Hematopoietic multipotent progenitor cell treated with erythropoietin and hydrocortisone succinate and interleukin-3 and kit ligand, for 15 days (in vitro differentiated cells): ENCODE measurements at regions not wholly inside any gene's neighbourhood (a gene's known extent, or its start where the extent isn't known, plus 50 kb on each side); places are given as distances from the start of the nearest gene placed in this dataset.
"Not testable (repeated sequence)": the region's sequence is repeated elsewhere in the genome, so short reads cannot be mapped to it uniquely, and the experiment has no call there.

Experiments used
- DNase-seq: peaks from one replicate; pipeline ENCODE4 v3.0.0-alpha.2; 2015; ENCODE audit warnings: low spot score

DNA sequence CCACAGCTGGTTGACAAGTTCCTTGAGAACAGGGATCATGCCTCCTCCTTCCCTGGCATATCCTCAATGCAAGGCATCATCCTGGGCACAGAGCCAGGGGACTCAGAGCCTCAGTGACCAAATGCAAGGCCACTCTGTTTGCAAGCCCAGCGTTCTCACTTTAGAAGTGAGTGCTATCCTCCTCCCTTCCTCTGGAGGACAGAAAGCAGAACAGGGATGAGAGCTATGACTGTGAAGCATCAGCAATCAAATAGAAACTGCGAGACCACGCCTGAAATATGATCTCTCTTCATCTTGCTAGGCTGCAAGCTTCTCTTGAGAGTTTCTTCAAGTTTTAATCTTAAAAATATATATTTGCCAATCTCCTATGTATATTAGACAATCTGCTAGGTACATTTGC, 119.8 kb downstream of the LRATD1 start:
- no peak for DNase-seq

DNA sequence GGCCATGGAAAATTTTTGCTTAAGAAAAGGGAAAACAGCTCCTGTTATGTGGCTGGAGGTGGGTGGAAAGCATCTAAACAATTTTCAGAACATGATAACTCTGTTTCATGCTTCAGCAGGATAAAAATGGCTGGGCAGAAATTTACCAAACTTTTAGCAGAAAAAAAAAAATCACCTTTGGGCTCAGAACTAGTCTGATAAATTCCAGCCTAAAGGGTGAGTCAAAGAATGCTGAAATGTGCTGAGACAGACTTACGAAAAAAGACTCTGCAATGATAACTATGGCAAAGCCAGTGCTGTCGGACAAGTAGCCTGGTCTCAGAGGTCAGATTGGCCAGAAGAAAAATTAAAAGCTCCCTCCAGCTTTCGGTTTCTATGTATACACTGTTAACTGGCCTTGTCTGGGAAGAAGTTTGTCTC, 123.6 kb downstream of the LRATD1 start:
- no peak for DNase-seq

DNA sequence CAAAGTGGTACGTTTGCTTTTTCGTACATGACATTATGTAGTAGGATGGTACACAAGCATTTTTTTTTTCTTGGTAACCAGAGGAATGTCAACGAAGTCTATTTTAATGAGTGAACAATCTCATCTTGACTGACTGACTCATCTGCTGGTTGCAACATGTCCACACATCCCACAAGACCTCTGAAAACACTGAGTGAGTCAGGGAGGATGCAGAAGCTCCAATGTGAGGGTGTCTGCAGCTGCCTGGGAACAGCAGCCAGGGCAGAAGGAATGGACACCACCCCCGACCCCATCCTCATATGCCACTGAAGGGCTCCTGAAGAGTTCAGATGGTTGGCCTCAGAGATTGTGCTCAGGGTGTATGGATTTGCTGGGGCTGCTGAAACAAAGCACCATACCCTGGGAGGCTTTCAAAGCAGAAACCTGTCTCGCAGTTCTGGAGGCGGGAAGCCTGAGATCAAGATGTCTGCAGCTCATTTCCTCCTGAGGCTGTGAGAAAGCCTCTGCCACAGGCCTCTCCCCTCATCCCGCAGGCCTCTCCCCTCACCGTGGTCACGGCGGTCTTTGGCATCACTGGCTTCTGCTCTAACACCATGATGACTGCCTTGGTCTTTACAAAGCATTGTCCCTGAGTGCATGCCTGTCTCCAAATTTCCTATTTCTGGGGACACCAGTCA, 124.6 kb downstream of the LRATD1 start:
- no peak for DNase-seq

DNA sequence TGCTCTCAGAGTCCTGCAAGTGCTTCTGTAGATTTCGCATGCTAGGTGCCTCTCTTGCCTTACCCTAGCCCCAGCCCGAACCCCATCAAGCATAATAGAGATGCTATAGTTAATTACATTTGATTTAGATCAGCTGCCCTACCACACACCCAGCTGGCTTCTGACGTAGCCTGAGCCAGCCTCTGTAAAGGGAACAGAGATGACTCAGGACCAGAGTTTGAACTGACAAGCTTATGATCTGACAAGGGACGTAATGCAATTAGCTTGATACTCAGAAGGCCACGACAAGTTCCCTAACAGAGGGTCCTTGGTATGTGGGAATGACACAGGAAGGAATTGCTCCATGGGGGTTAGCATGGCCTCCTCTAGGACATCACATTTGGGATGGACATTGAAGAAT, 126.6 kb downstream of the LRATD1 start:
- DNase-seq: no peak

DNA sequence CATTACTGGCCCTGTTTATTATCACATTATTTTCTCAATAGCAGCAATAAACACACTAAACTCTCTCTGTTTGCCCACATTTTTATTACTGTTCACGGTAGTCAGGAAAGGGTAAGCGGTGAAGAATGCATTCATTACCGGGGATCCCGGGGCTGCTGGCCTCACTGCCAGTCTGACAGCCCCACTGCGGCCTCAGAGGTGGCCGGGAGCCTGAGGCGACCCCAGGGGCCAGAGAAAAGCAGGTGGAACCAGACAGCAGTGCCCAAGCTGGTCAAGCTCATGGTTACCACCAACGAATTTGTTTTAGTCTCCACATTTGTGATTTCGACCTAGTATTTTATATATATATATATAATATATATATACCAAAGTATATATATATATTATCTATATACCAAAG, 127.7 kb downstream of the LRATD1 start:
- no peak for DNase-seq

DNA sequence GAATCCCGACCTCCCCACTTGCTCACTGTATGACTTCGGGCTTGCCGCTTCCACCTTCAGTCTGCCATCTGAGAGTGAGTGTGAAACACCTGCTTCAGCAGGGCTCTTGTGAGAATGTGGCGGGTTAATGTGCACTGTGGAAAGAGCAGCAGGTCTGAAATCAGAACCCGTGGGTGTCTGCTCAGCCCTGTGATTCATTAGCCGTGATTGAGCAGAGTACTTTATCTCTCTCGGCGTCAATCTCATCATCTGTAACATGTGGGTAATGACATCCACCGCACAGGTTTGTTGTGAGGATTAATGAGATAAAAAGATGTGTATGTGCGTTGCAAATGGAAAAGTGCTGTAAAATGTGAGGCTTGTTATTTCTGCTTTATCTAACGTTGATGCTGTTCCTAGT, 128.6 kb downstream of the LRATD1 start:
- no peak for DNase-seq

DNA sequence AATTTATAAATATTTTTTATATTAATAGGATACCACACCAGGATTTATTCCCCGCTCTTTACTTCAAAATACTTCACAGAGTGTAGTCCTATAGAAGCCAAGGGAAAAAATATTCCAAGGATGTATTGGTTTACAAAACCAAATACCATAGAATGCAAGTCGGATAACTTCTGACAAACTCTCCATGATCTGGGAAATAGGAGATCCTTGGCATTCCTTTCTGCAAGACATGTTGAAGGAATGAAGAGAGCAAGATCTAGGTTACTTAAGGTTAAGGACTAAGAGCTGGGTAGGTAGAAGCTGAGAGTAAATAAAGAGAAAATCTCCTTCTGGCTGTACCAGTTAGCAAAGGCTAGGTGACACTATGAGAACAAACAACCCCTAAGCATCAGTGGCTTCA, 141.2 kb downstream of the LRATD1 start:
- no peak for DNase-seq

DNA sequence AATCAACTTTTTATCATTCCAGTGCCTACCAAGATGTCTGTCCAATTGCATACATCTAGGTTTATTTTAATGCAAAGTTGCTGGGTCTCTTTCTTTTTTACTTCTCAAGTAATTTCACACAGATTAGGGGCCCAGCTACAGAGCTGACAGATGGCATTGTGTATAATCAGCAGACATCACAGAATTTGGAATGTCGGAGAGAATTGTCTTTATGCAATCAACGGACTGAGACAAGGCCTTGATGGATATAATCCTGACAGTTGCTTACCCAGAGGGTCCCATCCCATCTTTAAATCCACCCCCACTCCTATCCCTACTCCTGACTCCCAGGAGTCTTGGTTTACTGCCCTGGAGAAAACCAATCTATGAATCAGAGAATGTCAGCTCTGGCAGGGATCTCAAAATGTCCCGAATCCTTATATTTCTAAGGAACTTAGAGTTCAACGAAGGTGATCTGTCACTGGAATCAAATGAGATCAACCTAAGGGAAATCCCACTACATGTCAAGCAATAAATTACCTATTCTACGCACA, 142.0 kb downstream of the LRATD1 start:
- no peak for DNase-seq

DNA sequence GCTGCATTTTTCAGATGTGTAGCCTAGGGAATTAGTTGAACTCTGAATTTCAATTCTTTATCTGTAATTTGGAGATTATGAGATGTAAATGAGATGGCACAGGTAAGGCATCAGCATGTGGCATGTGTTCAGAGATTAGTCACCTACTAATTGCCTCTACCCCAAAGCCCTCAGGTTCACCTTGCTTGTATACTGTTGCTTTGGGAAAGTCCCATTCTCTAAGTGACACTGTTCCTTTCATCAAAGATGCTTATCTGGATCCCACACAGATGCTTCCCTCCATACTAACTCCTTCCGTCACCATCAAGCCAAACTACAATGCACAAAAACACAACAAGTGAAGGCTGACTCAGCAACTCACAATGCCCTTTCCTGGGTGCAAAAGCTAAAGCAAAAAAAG, 143.7 kb downstream of the LRATD1 start:
- no peak for DNase-seq

DNA sequence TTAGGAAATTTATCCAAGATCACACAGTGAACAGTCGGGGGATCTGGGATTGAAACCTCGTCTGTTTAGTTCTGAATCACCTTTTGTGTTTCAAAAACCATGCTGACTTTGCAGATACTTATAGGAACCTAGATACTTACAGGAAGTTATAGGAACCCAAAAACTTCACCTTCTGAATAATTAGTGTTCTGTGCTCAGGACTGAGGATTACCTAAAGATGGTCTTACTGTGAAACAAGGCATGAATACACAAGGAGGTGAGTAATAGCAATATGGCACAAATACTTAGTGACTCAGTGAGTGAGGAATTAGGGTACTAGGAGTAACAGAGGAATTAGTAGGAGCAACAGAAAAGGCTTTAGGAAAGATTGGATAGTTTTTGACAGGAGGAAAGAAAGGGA, 145.5 kb downstream of the LRATD1 start:
- DNase-seq: no peak

DNA sequence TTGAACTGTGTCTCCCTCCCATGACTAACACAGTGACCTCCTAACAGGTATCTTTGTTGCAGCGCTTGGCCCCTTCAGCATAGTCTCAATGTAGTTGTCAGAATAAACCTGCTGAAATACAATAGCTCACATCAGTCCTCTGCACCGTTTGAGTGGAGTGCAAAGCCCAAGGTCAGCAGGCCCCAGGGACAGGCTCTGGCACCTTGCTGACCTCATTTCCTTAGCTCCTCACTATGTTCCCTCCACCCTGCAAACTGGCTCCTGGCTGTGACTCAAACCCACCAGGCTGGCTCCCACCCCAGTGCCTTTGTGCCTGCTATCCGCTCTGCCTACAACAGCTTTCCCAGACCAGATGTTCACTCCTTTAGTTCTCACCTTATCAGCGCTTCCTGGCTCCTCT, 146.7 kb downstream of the LRATD1 start:
- no peak for DNase-seq

DNA sequence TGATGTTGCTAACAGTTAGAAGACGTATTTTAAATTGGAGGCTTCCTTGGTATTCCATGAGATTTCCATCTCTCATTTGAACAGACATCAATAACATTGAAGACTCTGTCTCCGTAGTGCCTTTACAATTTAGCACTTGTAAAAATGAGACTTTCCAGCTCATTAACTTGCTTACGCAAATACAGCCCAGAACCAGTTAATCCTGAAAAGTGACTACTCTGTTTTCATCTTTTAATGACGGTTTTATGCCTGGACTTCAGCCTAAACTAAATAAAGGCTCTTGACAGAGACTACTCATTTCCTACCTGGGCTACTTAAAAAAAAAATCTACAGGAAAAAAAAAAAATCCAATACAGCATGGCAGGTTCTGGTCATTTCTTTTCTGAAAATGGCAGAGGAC, 148.6 kb downstream of the LRATD1 start:
- no peak for DNase-seq

DNA sequence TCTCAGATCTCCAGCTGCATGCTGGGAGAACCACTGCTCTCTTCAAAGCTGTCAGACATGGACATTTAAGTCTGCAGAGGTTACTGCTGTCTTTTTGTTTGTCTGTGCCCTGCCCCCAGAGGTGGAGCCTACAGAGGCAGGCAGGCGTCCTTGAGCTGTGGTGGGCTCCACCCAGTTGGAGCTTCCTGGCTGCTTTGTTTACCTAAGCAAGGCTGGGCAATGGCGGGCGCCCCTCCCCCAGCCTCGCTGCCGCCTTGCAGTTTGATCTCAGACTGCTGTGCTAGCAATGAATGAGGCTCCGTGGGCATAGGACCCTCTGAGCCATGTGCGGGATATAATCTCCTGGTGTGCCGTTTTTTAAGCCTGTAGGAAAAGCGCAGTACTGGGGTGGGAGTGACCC, 156.3 kb downstream of the LRATD1 start:
- not testable (repeated sequence) for DNase-seq

DNA sequence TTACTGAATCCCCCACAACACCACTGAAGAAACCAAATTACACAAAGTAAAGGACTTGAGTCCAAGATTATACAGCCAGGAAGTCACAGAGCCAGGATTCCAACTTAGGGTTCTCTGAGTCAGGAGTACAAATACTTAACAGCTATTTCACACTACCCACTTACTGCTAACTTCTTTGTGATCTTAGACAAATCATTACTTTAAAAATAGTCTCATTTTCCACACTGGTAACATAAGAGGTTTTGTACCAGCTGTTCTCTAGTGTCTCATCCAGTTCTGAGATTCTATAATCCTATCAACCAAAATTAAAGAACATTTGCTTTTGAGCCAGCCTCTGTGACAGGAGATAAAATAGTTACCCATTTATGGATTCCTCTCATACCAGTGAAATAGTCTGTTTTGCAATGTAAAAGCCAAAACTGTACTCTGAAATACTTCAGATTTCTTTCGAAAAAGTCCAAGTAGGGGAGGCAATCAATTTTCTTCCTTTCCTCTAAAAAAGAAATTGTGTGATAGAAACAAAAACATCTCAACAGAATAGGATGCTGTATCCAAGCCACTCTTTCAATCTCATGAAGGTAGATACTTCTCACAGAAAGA, 157.6 kb downstream of the LRATD1 start:
- no peak for DNase-seq

DNA sequence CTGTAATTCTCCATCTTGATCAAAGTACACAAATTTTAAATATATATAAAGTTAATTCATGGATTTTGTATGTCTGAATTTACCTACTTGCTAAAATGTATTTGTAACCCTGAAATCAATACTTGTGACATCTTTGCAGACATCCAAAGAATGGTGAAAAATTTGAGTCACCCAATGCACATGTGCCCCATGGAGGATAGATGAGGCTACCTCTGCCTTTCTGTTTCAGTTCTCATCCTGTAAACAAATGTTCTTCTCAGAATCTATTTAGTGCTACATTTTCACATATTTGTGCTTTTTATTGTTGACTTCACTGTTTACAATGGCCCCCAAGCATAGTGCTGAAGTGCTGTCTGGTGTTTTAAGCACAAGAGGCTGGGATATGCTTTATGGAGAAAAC, 171.5 kb downstream of the LRATD1 start:
- no peak for DNase-seq

DNA sequence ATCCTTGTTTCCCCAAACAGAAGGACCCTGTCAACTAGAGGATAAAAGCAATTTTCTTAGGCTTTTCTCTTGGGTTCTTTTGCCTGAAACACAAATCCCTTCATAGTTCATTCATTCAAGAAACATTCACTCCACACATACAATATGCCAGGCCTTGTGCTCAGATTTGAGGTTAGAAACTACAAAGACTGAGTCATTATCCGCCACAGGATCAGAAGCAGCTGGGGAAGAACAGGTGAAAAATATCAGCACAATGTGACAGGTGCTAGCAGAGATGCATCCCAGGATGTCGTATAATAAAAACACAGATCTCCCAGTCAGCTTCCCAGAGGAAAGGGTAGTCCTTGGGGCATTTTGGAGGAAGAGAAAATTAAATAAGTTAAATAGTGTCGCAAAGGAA, 172.4 kb downstream of the LRATD1 start:
- DNase-seq: no peak

DNA sequence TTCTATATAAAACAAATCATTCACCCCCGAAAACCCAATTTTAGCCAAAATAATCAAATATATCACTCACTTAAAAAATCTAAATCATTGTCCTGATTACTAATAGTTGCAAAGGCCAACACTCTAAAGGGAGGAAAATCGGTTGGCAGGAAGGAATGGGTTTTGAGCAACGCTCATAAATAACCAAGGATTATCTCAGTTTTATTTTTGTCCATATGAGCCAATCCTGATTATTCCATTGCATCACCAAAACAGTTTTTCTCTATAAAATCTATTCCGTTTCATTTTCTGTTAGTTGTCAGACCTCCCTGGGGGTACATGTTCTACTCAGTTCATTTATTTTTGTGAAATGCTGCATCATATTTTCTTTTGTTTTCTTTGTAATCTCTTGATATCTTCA, 174.1 kb downstream of the LRATD1 start:
- DNase-seq: no peak

DNA sequence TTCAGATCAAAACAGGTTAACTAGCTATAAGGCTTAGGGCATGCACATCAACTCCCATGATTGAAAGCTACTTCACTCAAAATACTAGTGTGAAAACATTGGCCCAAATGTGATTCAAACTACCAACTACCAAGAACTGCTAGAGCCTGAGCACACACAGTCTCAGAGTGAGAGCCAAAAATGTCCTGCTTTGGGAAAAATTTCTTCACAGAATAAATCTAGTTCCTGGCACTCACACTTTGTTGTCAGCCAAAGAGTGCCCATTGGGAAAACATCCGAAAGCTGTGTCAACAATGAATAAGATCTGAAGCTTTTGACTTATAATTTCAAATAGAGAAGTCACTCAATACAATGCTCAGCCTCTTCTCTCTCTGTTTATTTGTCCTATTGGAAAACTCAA, 182.7 kb downstream of the LRATD1 start:
- no peak for DNase-seq

DNA sequence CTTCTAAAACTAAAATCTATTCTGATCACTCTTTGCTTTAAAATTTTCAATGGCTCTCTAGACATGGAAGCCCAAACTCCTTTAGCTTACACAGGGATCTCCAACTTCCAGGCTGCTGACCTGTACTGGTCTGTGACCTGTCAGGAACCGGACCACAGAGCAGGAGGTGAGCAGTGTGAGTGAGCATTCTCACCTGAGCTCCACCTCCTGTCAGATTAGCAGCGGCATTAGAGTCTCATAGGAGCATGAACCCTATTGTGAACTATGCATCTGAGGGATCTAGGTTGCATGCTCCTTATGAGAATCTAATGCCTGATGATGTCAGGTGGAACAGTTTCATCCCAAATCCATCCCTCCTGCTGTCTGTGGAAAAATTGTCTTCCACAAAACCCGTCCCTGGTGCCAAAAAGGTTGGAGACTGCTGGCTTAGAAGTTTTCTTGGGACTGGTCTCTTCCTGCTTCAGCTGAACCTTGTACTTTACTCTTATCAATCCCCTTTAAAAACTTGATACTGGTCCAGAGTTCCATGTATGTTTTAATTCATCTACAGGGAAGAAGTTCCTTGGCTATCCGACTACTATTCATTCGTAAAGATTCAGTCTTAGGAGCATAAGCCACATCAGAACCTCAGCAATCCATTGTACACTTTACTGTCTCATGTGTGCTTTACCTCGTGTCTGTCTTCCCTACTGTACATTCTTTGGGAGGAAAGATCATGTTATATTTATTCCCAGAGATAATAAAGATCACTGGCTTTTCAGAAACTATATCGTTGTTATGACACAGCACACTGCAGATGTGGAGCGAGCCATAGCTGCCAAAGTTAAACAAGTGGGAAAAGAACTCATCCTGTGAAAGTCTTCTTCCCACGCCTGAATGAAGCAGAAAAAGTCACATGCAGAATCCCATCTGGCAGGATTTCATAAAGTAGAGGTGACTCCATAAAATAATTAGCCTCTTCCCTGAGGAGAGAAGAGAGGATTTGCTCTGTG, 183.8 kb downstream of the LRATD1 start:
- DNase-seq: no peak

DNA sequence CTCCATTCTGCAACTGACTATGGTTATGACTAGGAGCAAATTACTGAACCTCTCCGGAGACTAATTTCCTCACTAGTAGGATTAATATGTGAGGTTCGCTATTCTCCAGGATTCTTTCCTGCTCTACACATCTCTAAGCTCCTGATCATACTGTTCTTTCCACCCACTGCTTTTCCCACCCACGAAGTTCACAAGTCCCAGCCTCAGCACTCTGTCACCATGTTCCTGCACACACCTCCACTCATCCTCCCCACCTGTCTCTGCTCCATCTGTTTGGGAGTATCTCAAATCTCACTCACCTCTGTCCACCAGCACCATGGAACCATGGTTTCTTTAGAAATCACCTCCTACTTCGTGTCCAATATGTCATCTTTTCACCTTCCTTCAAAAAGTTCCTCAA, 185.3 kb downstream of the LRATD1 start:
- DNase-seq: no peak

DNA sequence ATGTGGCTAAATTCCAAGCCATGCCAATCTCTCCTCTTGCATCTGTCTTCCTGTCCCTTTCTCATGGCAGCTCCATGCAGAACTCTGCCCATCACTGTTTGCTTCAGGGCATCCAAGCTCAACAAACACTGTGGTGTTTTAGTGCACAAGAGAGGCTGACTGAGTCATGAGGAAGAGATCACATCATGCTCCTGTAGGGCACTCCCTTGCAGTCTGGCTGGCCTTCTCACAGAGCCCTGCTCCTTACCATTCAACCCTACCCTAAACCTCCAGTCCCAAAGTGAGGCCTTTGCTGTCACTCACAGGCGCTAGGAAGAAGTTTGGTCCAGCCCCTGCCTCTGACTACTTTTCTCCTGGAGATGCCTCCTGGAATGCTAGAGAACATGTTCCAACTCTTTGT, 194.0 kb downstream of the LRATD1 start:
- DNase-seq: no peak

DNA sequence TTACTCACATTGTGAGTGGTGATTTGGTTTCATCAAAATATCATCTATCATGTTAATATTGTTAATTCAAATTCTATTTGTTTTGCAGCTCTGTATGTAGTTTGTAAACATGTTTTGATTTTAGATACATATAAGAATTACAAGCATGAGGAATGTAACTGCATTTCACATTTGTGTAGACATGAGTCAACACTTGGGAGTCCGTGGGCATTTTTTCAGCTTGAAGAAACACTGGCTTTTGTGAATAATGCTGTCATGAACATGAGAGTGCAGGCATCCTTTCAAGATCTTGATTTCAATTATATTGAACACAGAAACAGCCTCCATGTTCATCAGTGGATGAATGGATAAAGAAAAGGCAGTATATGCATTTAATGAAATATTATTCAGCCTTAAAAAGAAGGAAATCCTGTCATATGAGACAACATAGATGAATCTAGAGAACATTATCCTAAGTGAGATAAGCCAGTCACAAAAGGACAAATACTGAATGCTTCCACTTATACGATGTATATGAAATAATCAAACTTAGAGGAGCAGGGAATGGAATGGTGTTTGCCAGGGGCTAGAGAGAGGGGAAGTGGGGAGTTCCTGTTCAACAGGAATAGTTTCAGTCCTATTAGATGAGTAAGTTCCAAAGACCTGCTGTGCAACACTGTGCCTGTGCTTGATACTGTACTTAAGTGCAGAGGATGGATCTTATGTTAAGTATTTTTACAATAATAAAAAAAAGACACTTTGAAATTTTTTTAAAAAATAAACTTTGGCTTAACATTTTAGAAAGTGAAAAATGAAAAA, 194.9 kb downstream of the LRATD1 start:
- DNase-seq: no peak
